ENCODE measurements at regions not wholly inside any gene's neighbourhood (a gene's known extent, or its start where the extent isn't known, plus 50 kb on each side); places are given as distances from the start of the nearest gene placed in this dataset.

GRCh38 chr1:239719642-239720258 lies 333.4 kb downstream of the CHRM3 start:
- no peak for TF ChIP-seq CTCF (conservative IDR thresholded peaks at IDR 0.05 in 1 of 2, IDR thresholded peaks at IDR 0.05 in 1 of 2; ENCODE audit: low read depth in 1 of 2, low read length in 2 of 2)
- no peak for TF ChIP-seq EZH2 (IDR thresholded peaks at IDR 0.05; ENCODE audit: low read length, missing control alignments)
